GM23248 (cell line): ENCODE measurements at regions not wholly inside any gene's neighbourhood (a gene's known extent, or its start where the extent isn't known, plus 50 kb on each side); places are given as distances from the start of the nearest gene placed in this dataset.

Experiments
- DNase-seq: peaks from one replicate; pipeline ENCODE4 v3.0.0-alpha.2; 2015
- H2AFZ ChIP-seq: fragments of 200-600 bp; sonication (generic); 2 replicates; pipeline ENCODE4 v1.6.1; 2016; ENCODE audit warnings: antibody characterized with exemption
- H3F3A ChIP-seq: fragments of 200-600 bp; sonication (generic); 2 replicates; pipeline ENCODE4 v1.6.1; 2016; ENCODE audit warnings: mild to moderate bottlenecking, antibody characterized with exemption, mixed run types; ENCODE audit not compliant: insufficient read depth
- H3K27ac ChIP-seq: fragments of 200-600 bp; sonication (generic); 2 replicates; pipeline ENCODE4 v1.5.1; 2016; ENCODE audit warnings: mild to moderate bottlenecking
- H3K27me3 ChIP-seq: fragments of 200-600 bp; sonication (generic); replicated peaks from 2 replicates; pipeline ENCODE4 v1.6.1; 2016; ENCODE audit warnings: mild to moderate bottlenecking; ENCODE audit not compliant: insufficient read depth
- H3K36me3 ChIP-seq: fragments of 200-600 bp; sonication (generic); 2 replicates; pipeline ENCODE4 v1.6.1; 2016; ENCODE audit warnings: low read depth, mild to moderate bottlenecking
- H3K4me1 ChIP-seq: fragments of 200-600 bp; sonication (generic); 2 replicates; pipeline ENCODE4 v1.6.1; 2016; ENCODE audit warnings: mild to moderate bottlenecking; ENCODE audit not compliant: insufficient read depth
- H3K4me2 ChIP-seq: fragments of 200-600 bp; sonication (generic); one replicate; pipeline ENCODE4 v1.6.1; 2016; ENCODE audit warnings: mild to moderate bottlenecking; ENCODE audit not compliant: unreplicated experiment
- H3K4me3 ChIP-seq: fragments of 200-600 bp; sonication (generic); 2 replicates; pipeline ENCODE4 v1.5.1; 2016; ENCODE audit warnings: mild to moderate bottlenecking
- H3K79me2 ChIP-seq: fragments of 200-600 bp; sonication (generic); 2 replicates; pipeline ENCODE4 v1.6.1; 2016; ENCODE audit warnings: mild to moderate bottlenecking; ENCODE audit not compliant: insufficient read depth
- H3K9ac ChIP-seq: fragments of 200-600 bp; sonication (generic); 2 replicates; pipeline ENCODE4 v1.6.1; 2016; ENCODE audit warnings: mild to moderate bottlenecking
- H3K9me2 ChIP-seq: fragments of 200-600 bp; sonication (generic); 2 replicates; pipeline ENCODE4 v1.6.1; 2016; ENCODE audit warnings: mixed run types, mild to moderate bottlenecking, moderate library complexity; ENCODE audit not compliant: insufficient read depth
- H3K9me3 ChIP-seq: fragments of 200-600 bp; sonication (generic); one replicate; pipeline ENCODE4 v1.6.1; 2017; ENCODE audit warnings: low read depth
- H4K20me1 ChIP-seq: fragments of 200-600 bp; sonication (generic); 2 replicates; pipeline ENCODE4 v1.6.0; 2016; ENCODE audit not compliant: insufficient read depth
- EZH2 ChIP-seq: fragments of 200-600 bp; sonication (generic); IDR thresholded peaks from 2 replicates; pipeline ENCODE4 v1.6.1; 2018; ENCODE audit warnings: antibody characterized with exemption, mild to moderate bottlenecking; ENCODE audit not compliant: insufficient read depth, poor library complexity, severe bottlenecking
- EZH2phosphoT487 ChIP-seq: fragments of 200-600 bp; sonication (generic); IDR thresholded peaks from 2 replicates; pipeline ENCODE4 v1.6.1; 2018; ENCODE audit warnings: antibody characterized with exemption, moderate library complexity, mild to moderate bottlenecking, low read depth; ENCODE audit not compliant: insufficient read depth
- WGBS, 2 experiments: methylation state at CpG; one replicate each; pipeline ENCODE4 v1.1.6; 2015 to 2017; ENCODE audit warnings: low lambda C conversion rate in 2 of 2, low coverage in 1 of 2; ENCODE audit errors: missing lambda C conversion rate in 2 of 2; 5-methylcytosine and 5-hydroxymethylcytosine counted together
- in situ Hi-C: fragments of 300-500 bp; cut with MboI; formaldehyde crosslinking; loops from 2 replicates; pipeline ENCODE4 v1.15.0; 2020

DNA sequence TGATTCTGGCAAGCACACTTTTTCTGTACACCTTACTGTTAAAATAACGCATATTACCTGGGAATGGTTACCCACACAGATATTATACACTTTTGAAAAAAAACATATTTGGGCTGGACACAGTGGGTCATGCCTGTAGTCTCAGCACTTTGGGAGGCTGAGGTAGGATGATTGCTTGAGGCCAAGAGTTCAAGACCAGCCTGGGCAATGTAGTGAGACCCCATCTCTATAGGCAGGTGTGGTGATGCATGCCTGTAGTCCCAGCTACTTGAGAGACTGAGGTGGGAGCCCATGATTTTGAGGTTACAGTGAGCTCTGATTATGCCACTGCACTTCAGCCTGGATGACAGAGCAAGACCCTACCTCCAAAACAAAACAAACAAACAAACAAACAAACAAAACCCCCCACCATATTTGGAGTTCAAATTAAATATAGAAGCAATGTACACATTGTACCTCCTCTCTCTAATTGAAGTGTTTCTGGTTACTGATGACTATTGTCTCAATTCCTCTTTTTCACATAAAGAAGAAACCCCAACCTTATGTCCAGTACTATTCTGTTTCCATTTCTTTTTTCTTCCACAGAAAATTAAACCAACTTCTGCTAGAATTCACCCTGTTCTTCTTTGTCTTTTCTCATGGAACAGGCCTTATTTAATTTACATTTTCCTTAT is 152.6 kb upstream of the UMPS start:
- no peaks in the 10 kb centered on the region for H3K79me2 ChIP-seq
- H3K4me2 ChIP-seq = no peak overlapping the region
- no peak overlapping the region for H3K9ac ChIP-seq
- 88 to 92% methylated on average over 1 of the region's 1 CpG for WGBS, 2 experiments
- no peak overlapping the region for H3K4me3 ChIP-seq
- TF ChIP-seq EZH2 = no peak
- H3F3A ChIP-seq = no peaks in the 10 kb centered on the region
- H3K27me3 ChIP-seq = 0 out of 2 replicates have a peak, but pooled peaks cover 2% of the 10 kb centered on the region
- no peaks in the 10 kb centered on the region for H4K20me1 ChIP-seq
- H3K9me3 ChIP-seq = no peaks in the 10 kb centered on the region
- no peaks in the 10 kb centered on the region for H3K36me3 ChIP-seq
- no peak overlapping the region for H2AFZ ChIP-seq
- no peaks in the 10 kb centered on the region for H3K4me1 ChIP-seq
- no peak overlapping the region for H3K27ac ChIP-seq
- in situ Hi-C loops = loop anchor here (10.0 kb wide), 2 partner anchors 107 to 327 kb away; no protein-coding TSS in a partner anchor
- no peaks in the 10 kb centered on the region for H3K9me2 ChIP-seq
- DNase-seq = no peak

DNA sequence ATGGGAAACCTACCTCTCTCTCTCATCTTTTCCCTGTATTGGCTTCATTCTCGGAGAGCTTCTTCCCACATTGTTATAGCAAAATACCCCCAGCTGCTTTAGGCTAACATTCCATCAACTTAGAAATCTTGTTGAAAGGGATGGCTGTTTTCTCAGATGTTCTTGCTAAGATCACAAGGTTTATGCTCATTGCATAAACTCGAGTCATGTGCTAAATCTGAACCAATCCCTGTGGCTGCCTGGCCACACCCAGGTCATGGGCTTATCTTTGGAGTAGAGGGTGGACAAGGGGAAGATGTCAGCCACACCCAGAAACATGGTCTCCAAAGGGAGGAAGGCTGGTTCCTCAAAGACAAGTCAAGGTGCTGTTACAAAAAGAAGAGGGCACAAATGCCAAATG is 150.6 kb upstream of the UMPS start:
- DNase-seq = no peak
- Histone ChIP-seq H3K9me3 (no peaks in the 10 kb centered on the region), H4K20me1 (no peaks in the 10 kb centered on the region), H3K27ac (no peak overlapping the region), H3K9me2 (no peaks in the 10 kb centered on the region), H3K36me3 (no peaks in the 10 kb centered on the region), H3K27me3 (peaks cover 22% of the 10 kb centered on the region), H3F3A (no peaks in the 10 kb centered on the region), H3K4me1 (no peaks in the 10 kb centered on the region), H3K79me2 (no peaks in the 10 kb centered on the region), H3K4me2 (no peak overlapping the region), H3K4me3 (no peak overlapping the region), H2AFZ (no peak overlapping the region), H3K9ac (no peak overlapping the region)
- WGBS, 2 experiments = 65 to 75% methylated on average over 2 of the region's 2 CpGs
- in situ Hi-C loops = loop anchor here (10.0 kb wide), 2 partner anchors 105 to 325 kb away; no protein-coding TSS in a partner anchor
- no peak for TF ChIP-seq EZH2
- TF ChIP-seq EZH2phosphoT487 = no peak

DNA sequence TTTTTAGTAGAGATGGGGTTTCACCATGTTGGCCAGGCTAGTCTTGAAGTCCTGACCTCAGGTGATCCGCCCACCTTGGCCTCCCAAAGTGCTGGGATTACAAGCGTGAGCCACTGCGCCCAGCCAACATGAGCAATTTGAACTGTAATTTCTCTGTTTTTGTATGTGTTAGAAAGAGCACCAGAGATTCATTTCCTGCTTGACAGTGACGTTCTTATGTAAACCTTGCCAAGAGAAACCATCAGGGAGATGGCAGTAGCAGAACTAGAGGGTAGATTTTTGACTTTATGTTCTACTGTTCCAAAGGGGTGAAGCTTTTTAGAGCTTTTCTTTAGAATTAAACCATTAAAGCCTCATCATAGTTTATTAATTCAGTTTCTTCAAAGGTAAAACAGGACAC is 148.1 kb upstream of the UMPS start:
- Histone ChIP-seq H3F3A (no peaks in the 10 kb centered on the region), H3K27ac (no peak overlapping the region), H3K9me3 (no peaks in the 10 kb centered on the region), H3K4me2 (no peak overlapping the region), H3K9ac (no peak overlapping the region), H3K9me2 (no peaks in the 10 kb centered on the region), H3K4me1 (no peaks in the 10 kb centered on the region), H4K20me1 (no peaks in the 10 kb centered on the region), H3K27me3 (peaks cover 47% of the 10 kb centered on the region), H3K36me3 (no peaks in the 10 kb centered on the region), H3K79me2 (no peaks in the 10 kb centered on the region), H2AFZ (no peak overlapping the region), H3K4me3 (no peak overlapping the region)
- no peak for TF ChIP-seq EZH2
- TF ChIP-seq EZH2phosphoT487 = no peak
- 65 to 71% methylated on average over 4 of the region's 4 CpGs for WGBS, 2 experiments
- no peak for DNase-seq
- in situ Hi-C loops = no loop called here

DNA sequence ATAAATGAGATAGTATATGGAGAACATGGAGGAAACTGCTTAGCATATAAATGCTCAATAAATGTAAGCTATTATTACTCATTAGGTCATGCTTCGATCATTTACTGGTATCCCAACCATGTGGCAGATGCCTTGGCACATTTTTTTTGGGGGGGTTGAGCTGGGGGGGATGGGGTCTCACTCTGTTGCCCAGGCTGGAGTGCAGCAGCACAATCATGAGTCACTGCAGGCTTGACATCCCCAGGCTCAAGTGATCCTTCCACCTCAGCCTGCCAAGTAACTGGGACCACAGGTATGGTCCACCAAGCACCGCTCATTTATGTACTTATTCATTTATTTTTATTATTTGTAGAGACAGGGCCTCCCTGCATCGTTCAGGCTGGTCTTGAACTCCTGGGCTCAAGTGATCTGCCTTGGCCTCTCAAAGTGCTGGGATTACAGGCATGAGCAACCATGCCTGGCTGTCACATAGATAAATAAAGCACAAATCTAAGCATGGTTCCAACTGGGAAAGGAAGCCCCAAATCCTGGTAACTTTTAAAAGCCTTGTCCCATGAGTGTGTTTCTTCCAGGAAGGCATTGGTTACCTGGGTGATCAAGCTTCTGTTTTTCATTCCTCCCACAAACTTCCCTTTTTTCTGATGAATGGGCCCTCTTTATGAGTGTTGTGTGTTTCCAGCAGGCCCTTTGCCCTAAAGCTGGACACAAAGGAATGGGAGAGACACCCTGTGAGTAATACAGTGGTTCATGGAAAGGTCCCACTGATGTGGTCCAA is 147.4 kb upstream of the UMPS start:
- Histone ChIP-seq H3K9me3 (no peaks in the 10 kb centered on the region), H4K20me1 (no peaks in the 10 kb centered on the region), H3K9me2 (no peaks in the 10 kb centered on the region), H3K4me3 (no peak overlapping the region), H3K4me1 (no peaks in the 10 kb centered on the region), H3K27ac (no peak overlapping the region), H3K36me3 (no peaks in the 10 kb centered on the region), H3K79me2 (no peaks in the 10 kb centered on the region), H3K4me2 (no peak overlapping the region), H3F3A (no peaks in the 10 kb centered on the region), H2AFZ (no peak overlapping the region), H3K27me3 (peaks cover 49% of the 10 kb centered on the region), H3K9ac (no peak overlapping the region)
- in situ Hi-C loops = no loop called here
- DNase-seq = no peak
- TF ChIP-seq EZH2 = no peak
- no peak for TF ChIP-seq EZH2phosphoT487
- WGBS, 2 experiments = 75 to 77% methylated on average over 3 of the region's 3 CpGs
